ENCODE measurements at regions not wholly inside any gene's neighbourhood (a gene's known extent, or its start where the extent isn't known, plus 50 kb on each side); places are given as distances from the start of the nearest gene placed in this dataset.
"Not testable (repeated sequence)": the region's sequence is repeated elsewhere in the genome, so short reads cannot be mapped to it uniquely, and the experiment has no call there.

GRCh38 chr2:104944495-104944894 lies 90.6 kb downstream of the POU3F3 start:
- no peak for TF ChIP-seq EZH2phosphoT487 (conservative IDR thresholded peaks at IDR 0.05; ENCODE audit: low read length)
- TF ChIP-seq CTCF (IDR thresholded peaks at IDR 0.05; ENCODE audit: insufficient read depth, low read length, poor library complexity, severe bottlenecking): no peak
- no peaks in the 10 kb centered on the region for H3F3A ChIP-seq (ENCODE audit: insufficient read depth)
- no peaks in the 10 kb centered on the region for H4K20me1 ChIP-seq (ENCODE audit: low read depth, low read length)
- H3K36me3 ChIP-seq (ENCODE audit: low read length): no peaks in the 10 kb centered on the region
- H3K4me3 ChIP-seq (ENCODE audit: insufficient read depth, low read length, poor library complexity, severe bottlenecking): no peak overlapping the region
- H3K9me2 ChIP-seq (replicated peaks; ENCODE audit: insufficient read depth, low read length): no peaks in the 10 kb centered on the region
- H3K79me2 ChIP-seq (ENCODE audit: insufficient read depth, low read length): no peaks in the 10 kb centered on the region
- H3K9me3 ChIP-seq (ENCODE audit: insufficient read depth, low read length): no peaks in the 10 kb centered on the region
- no peak overlapping the region for H3K4me2 ChIP-seq (ENCODE audit: low read depth, low read length, poor library complexity, severe bottlenecking)
- no peaks in the 10 kb centered on the region for H3K27me3 ChIP-seq (ENCODE audit: low read length)
- H2AFZ ChIP-seq (ENCODE audit: low read depth, low read length, severe bottlenecking): no peak overlapping the region
- H3K9ac ChIP-seq (ENCODE audit: low read length): no peak overlapping the region
- no peak overlapping the region for H3K27ac ChIP-seq (ENCODE audit: low read depth, low read length)

- Histone ChIP-seq H3K79me2 (ENCODE audit: insufficient read depth, low read length) (no peaks in the 10 kb centered on the region), H2AFZ (ENCODE audit: low read depth, low read length, severe bottlenecking) (no peak overlapping the region), H3K9me2 (replicated peaks; ENCODE audit: insufficient read depth, low read length) (no peaks in the 10 kb centered on the region), H3K4me3 (ENCODE audit: insufficient read depth, low read length, poor library complexity, severe bottlenecking) (no peak overlapping the region), H3K27ac (ENCODE audit: low read depth, low read length) (no peak overlapping the region), H3F3A (ENCODE audit: insufficient read depth) (no peaks in the 10 kb centered on the region), H3K9ac (ENCODE audit: low read length) (no peak overlapping the region), H3K36me3 (ENCODE audit: low read length) (no peaks in the 10 kb centered on the region), H3K27me3 (ENCODE audit: low read length) (no peaks in the 10 kb centered on the region), H3K4me2 (ENCODE audit: low read depth, low read length, poor library complexity, severe bottlenecking) (no peak overlapping the region), H4K20me1 (ENCODE audit: low read depth, low read length) (no peaks in the 10 kb centered on the region), H3K9me3 (ENCODE audit: insufficient read depth, low read length) (no peaks in the 10 kb centered on the region)
- TF ChIP-seq CTCF (IDR thresholded peaks at IDR 0.05; ENCODE audit: insufficient read depth, low read length, poor library complexity, severe bottlenecking) (no peak), EZH2phosphoT487 (conservative IDR thresholded peaks at IDR 0.05; ENCODE audit: low read length) (no peak)
Measured at GRCh38 chr2:104945121-104945520, 91.2 kb downstream of the POU3F3 start.

DNA sequence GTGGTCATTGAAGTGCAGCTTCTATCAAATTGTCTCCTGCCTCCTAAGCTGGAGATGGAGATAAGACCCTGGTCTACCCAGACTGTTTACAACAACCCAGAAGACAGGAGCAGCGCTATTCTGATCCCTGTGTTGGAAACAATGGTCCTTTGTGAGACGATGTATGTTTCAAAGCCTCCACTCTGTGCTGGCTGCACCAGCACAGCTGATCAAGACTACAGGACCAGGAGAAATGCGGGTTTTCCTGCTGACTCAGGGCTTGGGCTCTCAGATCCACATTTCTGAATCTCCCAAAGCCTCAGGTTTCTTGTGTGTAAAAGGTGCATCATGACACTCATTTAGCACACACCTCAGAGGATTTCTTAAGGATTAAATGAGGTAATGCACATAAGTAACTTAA lies 92.0 kb downstream of the POU3F3 start:
- Histone ChIP-seq H3K27ac (ENCODE audit: low read depth, low read length) (no peak overlapping the region), H3K9ac (ENCODE audit: low read length) (no peak overlapping the region), H3K79me2 (ENCODE audit: insufficient read depth, low read length) (no peaks in the 10 kb centered on the region), H3K27me3 (ENCODE audit: low read length) (no peaks in the 10 kb centered on the region), H2AFZ (ENCODE audit: low read depth, low read length, severe bottlenecking) (no peak overlapping the region), H3K4me2 (ENCODE audit: low read depth, low read length, poor library complexity, severe bottlenecking) (no peak overlapping the region), H3F3A (ENCODE audit: insufficient read depth) (no peaks in the 10 kb centered on the region), H3K4me3 (ENCODE audit: insufficient read depth, low read length, poor library complexity, severe bottlenecking) (no peak overlapping the region), H3K9me2 (replicated peaks; ENCODE audit: insufficient read depth, low read length) (no peaks in the 10 kb centered on the region), H4K20me1 (ENCODE audit: low read depth, low read length) (no peaks in the 10 kb centered on the region), H3K9me3 (ENCODE audit: insufficient read depth, low read length) (no peaks in the 10 kb centered on the region), H3K36me3 (ENCODE audit: low read length) (no peaks in the 10 kb centered on the region)
- TF ChIP-seq EZH2phosphoT487 (conservative IDR thresholded peaks at IDR 0.05; ENCODE audit: low read length) (no peak), CTCF (IDR thresholded peaks at IDR 0.05; ENCODE audit: insufficient read depth, low read length, poor library complexity, severe bottlenecking) (no peak)

- not testable (repeated sequence) for H3K9me3 ChIP-seq (ENCODE audit: insufficient read depth, low read length); H3K4me3 ChIP-seq (ENCODE audit: insufficient read depth, low read length, poor library complexity, severe bottlenecking); H3K9me2 ChIP-seq (replicated peaks; ENCODE audit: insufficient read depth, low read length); H3F3A ChIP-seq (ENCODE audit: insufficient read depth); H4K20me1 ChIP-seq (ENCODE audit: low read depth, low read length); H3K4me2 ChIP-seq (ENCODE audit: low read depth, low read length, poor library complexity, severe bottlenecking); H3K79me2 ChIP-seq (ENCODE audit: insufficient read depth, low read length); H3K27ac ChIP-seq (ENCODE audit: low read depth, low read length); H3K27me3 ChIP-seq (ENCODE audit: low read length); H2AFZ ChIP-seq (ENCODE audit: low read depth, low read length, severe bottlenecking); H3K36me3 ChIP-seq (ENCODE audit: low read length); H3K9ac ChIP-seq (ENCODE audit: low read length)
Measured at GRCh38 chr2:104947456-104947855, 90.4 kb upstream of the MRPS9 start.

Data from SU-DHL-6 (cell line).